A549 (cell line): ENCODE measurements at regions not wholly inside any gene's neighbourhood (a gene's known extent, or its start where the extent isn't known, plus 50 kb on each side); places are given as distances from the start of the nearest gene placed in this dataset.

Source experiments
- EHMT2 ChIP-seq: fragments of 200-600 bp; sonication (generic); IDR thresholded peaks from 2 replicates; pipeline ENCODE4 v1.6.1; 2016; ENCODE audit warnings: antibody characterized with exemption, low read depth, mild to moderate bottlenecking, moderate library complexity
- KDM1A ChIP-seq: fragments of 200-600 bp; sonication (generic); IDR thresholded peaks from 2 replicates; pipeline ENCODE4 v1.6.1; 2016; ENCODE audit warnings: low read depth, mild to moderate bottlenecking
- NPAS2 ChIP-seq: fragments of 250-450 bp; sonication (Bioruptor Pico); IDR thresholded peaks from 2 replicates; pipeline ENCODE4 v1.8.0; 2022; ENCODE audit warnings: mild to moderate bottlenecking, moderate library complexity, borderline replicate concordance
- POLR2A ChIP-seq: IDR thresholded peaks from 2 replicates; pipeline ENCODE4 v1.6.1; 2012; ENCODE audit warnings: mild to moderate bottlenecking, low read length
- TP53 ChIP-seq: fragments of 250-450 bp; sonication (Bioruptor Pico); IDR thresholded peaks from 2 replicates; pipeline ENCODE4 v1.5.0; 2021; ENCODE audit warnings: mild to moderate bottlenecking, moderate library complexity

GRCh38 chr14:87800216-87800615 is 192.8 kb downstream of the GALC start:
- TF ChIP-seq KDM1A (no peak), EHMT2 (no peak), NPAS2 (no peak), TP53 (CRISPR knock-in tag) (no peak), POLR2A (no peak)
